Urothelium cell line (cell line): ENCODE measurements at regions not wholly inside any gene's neighbourhood (a gene's known extent, or its start where the extent isn't known, plus 50 kb on each side); places are given as distances from the start of the nearest gene placed in this dataset.
"Not testable (repeated sequence)": the region's sequence is repeated elsewhere in the genome, so short reads cannot be mapped to it uniquely, and the experiment has no call there.

Experiments
- DNase-seq: peaks from one replicate; pipeline ENCODE4 v3.0.0; 2011; ENCODE audit warnings: low spot score, mixed read lengths
- FAIRE-seq: peaks from 2 replicates; lab custom pipeline; 2011; peaks lifted over from hg19 to GRCh38; lab: Jason Lieb, UNC

DNA sequence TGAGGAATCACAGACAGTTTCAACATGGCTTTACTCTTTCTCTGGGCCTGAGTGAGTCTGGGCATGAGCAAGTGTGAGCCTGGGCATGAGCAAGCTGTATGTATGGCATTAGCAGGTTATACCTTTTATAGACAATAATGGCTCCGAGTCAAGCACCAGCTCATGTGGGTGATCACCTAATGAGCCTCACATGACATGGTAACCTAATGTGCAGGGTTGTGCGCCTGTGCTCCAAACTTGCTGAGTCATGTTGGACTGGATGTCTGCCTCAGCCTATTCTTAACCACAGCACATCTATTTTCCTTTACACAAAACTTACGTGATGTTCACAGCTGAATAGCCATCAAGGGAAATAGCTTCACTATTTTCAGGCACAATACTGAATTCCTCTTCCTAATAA is 236.2 kb upstream of the NRIP1 start:
- FAIRE-seq (no peak), DNase-seq (no peak)

DNA sequence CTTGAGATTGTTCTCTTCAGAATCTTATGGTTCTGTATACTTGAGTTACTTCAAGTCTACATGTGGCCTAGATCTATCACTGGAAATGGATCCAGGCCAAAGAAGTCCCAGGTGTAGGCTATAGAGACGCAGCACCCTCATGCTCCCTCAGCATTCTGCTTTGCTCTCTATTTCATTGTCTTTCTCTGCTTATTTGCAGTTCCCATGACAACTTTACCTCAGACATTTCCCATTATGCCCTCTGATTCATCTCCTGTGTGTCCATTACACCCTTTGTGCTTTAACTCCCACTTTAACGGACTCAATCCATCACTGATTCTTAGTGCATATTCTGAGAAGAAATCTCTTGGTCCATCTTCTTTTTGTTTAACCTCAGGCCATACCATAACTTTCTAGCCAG is 236.9 kb upstream of the NRIP1 start:
- no peak for DNase-seq
- no peak for FAIRE-seq

DNA sequence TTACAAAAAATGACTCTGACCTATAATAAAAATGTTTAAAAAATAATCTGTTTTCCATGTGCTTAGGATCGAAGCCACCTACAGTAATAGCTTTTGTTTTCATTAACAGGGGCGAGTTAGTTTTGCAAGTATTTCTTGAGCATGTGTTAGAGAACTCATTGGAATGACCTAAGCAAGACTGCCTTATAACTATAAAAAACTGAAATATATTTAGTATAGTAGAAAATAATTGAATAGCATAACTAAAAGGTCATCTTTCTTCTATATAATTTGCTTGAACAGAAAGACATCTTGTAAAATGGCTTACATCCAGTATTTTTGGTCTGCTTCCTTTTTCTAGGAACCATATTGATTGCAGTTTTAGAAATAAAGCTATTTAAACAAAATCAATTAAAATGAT is 241.5 kb upstream of the NRIP1 start:
- FAIRE-seq (no peak), DNase-seq (no peak)

DNA sequence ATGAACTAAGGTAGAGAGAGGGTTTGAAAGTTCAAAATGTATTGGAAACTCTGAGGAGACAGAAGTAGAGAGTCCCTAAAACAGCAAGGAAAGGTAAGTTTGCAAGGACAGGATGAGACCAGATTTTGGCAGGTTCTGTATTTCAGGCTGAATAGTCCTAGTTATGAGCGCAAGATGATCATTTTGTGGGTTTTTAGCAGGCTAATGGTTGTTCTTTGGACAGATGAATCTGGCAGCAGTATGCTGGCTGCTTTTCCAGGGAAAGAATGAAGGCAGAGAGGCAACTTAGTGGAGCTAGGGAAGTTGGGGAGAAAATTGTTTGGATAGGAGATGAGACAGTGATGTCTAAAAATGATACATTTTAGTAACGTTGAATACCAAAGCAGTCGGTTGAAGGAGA is 243.5 kb upstream of the NRIP1 start:
- FAIRE-seq (no peak), DNase-seq (no peak)

DNA sequence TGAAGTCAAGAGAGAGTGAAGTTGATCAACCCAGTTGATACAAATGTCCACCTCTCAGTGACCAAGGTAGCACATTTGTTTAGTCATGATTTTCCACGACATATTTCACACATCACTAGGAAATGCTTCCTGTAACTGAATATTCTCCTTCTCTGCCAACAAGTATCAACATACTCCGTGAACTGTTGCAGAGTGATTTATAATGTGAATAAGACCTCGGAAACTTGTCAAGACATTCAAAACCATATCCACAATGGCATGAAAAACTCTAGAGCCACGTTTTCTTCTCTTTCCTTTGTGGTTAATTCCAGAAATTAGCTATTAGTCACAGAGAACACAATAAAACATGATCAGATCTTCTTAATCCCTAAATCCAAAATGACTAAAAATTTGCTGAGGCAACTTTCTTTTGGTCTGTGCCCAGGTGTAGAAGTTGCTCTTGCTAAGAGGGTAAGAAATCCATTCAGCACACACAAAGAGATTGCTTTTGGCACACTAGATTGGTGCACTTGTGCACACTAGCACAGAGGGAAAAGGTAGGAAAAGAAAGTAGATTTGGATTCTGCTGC is 244.3 kb upstream of the NRIP1 start:
- DNase-seq: no peak
- FAIRE-seq: no peak

DNA sequence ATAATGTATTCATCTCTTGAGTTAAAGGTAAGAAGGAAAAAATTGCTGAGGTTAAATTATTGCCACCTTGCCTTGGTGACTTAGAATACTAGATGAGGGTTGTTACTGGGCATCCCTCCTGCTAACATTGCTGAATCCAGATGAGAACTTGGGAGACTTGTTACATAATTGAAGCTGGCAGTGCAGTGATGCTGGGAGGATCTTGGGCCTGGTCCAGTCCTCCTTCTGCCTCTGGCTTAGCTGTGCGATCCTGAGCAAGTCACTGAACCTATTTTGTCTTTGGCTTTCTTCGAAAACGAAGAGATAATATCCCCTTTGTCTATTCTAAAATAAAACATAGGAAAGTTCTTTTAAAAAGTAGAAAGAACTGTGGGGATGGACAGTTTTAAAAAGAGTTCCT is 244.9 kb upstream of the NRIP1 start:
- FAIRE-seq: no peak

DNA sequence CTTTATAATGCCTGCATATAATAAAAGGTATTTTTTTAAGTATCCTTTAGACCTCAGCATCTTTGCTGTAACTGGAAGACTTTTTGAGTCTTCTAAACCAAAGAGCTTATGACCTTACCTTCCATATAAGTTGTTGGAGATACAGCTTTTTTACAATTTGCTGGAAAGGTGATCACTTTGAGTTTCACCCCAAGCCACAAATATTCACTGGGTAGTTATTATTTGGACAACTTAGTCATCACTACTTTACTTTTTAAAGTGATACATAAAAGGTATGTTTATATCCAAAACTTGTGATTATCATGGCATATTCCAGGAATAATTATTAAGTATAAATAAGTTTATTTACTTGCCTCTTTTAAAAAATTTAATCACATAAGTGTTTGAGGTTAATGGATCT is 246.7 kb upstream of the NRIP1 start:
- DNase-seq (no peak), FAIRE-seq (no peak)

More for the DNA sequence above, 244.9 kb upstream of the NRIP1 start:
- no peak for DNase-seq

DNA sequence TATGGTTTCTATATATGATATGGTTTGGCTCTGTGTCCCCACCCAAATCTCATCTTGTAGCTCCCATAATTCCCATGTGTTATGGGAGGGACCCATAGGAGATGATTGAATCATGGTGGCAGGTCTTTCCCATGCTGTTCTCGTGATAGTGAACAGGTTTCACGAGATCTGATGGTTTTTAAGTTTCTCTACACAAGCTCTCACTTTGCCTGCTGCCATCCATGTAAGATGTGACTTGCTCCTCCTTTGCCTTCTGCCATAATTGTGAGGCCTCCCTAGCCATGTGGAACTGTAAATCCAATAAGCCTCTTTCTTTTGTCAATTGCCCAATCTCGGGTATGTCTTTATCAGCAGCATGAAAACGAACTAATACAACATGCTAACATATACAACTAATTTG is 252.2 kb upstream of the NRIP1 start:
- not testable (repeated sequence) for FAIRE-seq, DNase-seq

DNA sequence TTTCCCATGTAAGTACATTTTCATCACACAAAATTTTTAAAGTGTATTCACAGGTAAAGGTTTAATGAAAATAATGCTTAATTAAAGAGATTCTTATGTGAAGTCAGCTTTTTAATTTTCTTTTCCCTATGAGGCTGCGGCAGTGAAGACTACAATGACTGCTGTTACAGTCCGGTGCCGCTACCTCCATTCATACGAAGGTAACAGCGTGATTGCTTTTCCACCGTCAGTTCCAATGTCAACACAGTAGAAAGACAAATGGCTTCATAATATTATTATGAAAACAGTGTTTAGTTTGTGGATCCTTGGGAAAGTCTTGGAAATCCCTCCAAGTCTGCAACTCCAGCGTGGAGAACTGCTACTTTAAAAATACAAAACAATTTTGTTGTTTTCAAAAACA is 254.9 kb upstream of the NRIP1 start:
- FAIRE-seq (no peak), DNase-seq (no peak)

DNA sequence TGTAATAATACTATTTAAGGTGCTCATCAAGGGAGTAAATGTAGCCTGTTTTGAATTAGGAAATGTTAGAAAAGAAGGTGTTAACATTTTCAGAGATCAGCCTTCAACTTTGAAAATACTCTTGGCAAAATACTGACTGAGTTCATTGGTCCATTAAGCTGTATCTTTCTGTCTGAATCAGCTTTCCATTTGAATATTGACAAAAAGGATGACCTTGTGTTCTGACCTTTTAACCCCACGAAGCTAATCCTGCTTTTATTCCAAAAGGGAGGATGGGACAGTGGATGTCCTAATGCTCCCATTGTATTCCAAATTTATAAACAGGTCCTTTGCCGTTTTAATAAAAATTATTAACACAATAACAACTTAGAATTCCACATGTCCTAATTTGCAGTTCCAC is 259.7 kb upstream of the NRIP1 start:
- DNase-seq: no peak
- no peak for FAIRE-seq

DNA sequence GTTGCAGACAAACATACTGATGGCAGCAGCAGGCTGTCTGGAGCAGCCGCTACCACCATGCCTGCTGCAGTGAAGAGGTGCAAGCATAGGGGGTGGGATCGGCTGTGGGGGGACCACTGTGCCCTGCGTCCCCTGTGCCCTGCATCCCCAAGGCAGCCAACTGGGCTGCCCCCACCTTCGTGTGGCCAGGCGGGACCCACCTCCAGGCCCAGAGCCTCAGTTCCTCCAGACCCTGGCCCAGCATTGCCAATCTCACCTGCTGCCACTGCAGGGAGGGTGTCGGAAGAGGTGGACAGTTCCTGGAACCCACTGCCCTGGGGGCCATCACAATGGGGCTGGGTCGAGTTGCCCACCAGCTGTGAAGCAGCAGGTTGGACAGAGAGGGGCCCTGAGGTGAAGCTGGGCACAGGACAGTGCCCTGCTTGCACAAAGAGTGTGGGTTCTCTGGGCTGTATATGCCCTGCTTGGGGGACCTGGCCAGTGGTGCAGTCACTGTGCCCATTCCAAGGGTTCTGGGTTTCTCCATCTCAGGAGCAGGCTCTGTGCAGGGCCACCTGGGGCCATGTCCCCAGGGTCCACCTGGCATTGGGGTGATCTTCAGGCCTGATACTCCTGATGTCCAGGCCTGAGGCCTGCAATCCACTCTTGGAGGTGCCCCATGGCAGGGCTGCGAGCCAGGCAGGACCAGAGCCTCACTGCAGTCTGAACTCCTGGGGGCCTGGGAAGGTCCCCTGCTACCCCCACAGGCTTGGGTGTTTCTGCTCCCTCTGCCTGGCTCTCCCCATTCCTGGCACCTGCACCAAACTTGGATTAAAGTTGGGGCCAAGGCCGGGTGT is 261.4 kb upstream of the NRIP1 start:
- FAIRE-seq (no peak), DNase-seq (no peak)

DNA sequence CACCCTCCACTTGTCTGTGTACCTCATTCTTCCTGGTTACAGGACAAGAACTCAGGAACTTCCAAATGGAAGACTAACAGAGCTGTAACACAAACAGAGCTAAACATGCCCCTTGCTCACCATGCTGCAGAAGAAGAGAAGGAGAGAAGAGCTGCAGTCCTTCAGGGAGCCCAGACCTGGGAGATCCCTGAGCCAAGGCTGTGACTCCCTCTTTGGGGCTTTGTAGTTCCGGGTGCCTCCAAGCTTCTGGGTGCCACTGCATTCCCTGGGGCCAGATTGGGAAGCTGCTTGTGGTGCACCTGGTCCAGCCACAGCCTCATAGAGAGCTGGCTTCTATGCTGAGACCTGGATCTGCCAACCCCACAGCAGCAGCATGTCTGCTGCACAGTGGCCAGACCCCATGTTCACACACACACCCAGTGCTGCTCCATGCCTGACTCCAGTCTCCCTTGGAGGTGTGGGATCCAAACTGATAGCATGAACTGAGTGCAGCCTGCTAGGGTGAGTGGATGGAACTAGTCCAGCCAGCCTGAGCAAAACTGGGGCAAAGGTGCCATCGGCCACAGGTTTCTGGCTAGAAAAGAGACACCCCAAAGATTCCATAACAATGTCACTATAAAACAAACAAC is 263.0 kb upstream of the NRIP1 start:
- FAIRE-seq: no peak
- DNase-seq: no peak

DNA sequence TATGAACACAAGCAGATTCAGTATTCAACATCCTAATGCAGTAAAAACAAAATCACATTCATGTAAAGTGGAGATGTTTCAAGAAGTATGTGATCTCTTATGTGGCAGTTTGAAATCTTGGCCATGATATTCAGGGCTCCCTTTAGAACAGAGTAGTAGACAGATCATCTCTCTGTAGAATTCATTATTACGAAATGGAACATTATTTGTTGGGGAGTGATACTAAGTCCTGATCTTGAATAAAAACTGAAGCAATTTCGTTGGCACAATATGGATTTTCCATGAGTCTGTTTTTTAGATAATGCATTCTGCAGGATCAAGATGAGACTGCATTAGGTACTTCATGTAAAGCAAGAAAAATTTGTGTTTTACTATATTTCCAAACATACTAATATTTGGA is 264.4 kb upstream of the NRIP1 start:
- FAIRE-seq (no peak), DNase-seq (no peak)

DNA sequence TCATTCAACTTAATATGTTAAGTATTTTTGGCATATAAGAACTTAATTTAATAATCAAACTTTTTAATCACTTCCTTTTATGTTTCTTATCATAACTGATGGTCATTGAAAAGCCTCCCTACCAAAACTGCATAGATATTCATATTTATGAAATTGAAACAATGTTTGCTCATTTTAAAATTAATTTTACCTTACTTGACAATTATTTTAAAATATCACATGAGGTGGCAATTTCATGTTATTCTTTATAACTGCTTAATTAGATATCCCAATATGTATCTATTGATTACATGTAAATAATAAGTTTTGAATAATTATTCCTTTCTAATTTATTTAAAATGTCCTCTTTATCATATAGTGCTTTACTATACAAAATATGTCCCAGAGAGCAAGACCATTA is 266.1 kb upstream of the NRIP1 start:
- DNase-seq: no peak
- FAIRE-seq: no peak

DNA sequence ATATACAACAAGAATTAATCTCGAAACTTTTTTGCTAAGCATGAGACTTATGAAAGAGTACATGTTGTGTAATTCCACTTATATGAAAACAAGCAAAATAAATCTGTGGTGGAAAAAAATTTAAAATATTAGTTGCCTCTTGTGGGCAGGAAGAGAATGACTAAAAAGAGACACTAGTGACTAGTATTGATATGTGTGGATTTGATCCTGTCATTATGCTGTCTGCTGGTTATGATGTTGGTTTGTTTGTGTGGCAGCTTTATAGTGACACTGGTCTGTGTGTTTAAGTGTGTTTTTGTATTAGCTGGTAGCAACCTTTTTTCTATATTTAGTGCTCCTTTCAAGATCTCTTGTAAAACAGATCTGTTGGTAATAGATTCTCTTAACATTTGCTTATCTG is 267.8 kb upstream of the NRIP1 start:
- no peak for DNase-seq
- FAIRE-seq: no peak

DNA sequence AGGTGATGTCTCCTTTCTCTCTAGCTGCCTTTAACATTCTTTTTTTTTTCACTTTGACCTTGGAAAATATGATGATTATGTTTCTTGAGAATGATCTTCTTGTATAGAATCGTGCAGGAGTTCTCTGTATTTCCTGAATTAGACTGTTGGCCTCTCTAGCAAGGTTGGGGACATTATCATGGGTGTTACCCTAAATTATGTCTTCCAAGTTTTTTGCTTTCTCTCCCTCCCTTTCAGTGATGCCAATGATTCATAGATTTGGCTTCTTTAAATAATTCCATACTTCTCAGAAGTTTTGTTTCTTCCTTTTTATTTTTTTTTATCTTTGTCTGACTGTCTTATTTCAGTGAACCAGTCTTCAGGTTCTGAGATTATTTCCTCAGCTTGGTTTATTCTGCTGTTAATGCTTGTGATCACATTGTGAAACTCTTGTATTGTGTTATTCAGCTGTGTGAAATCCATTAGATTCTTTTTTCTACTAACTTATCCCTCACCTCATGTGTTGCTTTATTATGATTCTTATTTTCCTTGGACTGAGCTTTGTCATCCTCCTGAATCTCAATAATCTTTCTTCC is 268.4 kb upstream of the NRIP1 start:
- FAIRE-seq: no peak
- no peak for DNase-seq

DNA sequence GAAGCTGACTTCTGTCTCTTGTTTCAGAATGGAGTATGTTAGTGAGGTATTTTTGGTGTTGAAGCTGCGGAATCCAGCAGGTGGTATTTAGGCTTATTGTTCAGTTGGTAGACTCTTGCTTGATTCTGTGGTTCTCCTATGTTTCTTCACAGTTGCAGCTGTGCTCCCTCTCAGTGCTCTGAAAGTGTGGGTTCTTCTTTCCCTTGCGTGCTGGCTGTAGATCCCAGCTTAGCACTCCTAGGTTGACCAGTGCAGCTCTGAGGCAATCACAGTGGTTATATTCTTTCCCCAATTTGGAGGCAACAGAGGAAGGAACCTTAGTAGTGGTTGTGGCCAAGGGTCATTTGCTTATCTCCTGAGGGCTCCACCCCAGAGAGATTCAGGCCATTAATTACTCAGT is 269.2 kb upstream of the NRIP1 start:
- no peak for DNase-seq
- no peak for FAIRE-seq

DNA sequence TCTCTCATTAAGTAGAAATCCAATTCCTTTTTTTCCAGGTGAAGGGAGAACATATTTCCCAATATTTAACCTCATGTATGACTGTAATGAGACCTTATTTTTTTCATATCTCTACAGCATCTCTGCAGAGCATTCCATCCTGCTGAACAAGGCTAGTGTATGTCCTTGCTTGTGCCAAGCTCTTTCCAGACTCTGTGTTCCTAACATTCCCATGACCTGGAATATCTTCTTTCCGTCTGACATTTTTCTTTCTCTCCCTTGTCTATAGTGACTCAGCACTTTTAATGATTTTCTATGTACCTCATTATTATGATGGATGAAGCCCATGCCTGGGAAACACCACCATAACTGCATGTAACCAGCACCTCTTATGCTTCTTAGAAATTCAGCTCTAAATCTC is 278.3 kb upstream of the NRIP1 start:
- DNase-seq (no peak), FAIRE-seq (no peak)

DNA sequence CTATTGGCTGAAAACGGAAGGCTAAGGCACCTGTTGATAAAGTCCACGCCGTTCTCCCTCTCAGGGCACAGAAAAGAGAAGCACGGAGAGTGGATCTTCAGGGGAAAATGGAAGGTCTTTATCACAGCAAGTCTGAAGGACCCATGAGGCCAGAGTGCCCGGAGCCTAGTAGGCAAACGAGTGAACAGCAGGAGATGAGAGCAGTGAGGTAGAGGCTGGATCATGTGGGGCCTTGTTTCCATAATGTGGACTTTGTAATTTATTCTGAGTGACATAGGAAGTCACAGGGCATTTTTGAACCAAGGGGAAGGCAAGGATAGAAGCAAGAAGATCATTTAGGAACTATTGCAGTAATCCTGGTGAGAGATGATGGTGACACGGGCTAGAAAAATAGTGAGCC is 287.2 kb upstream of the NRIP1 start:
- DNase-seq (no peak), FAIRE-seq (no peak)

DNA sequence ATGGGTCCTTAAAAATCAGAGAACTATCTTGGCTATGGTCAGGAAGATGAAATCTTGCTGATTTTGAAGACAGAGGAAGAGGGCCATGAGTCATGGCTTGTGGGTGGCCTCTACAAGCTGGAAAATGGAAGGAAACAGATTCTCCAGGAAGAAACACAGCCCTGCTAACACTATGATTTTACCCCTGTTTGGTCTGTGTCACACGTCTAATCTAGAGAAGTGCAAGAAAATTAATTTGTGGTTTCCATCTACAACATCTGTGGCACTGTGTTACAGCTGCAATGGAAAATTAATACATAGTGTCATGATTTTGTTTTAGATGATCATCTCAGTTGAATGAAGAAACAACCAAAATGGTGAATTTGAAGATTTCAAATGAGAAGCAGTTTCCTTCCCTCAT is 288.7 kb upstream of the NRIP1 start:
- FAIRE-seq: no peak
- DNase-seq: no peak

DNA sequence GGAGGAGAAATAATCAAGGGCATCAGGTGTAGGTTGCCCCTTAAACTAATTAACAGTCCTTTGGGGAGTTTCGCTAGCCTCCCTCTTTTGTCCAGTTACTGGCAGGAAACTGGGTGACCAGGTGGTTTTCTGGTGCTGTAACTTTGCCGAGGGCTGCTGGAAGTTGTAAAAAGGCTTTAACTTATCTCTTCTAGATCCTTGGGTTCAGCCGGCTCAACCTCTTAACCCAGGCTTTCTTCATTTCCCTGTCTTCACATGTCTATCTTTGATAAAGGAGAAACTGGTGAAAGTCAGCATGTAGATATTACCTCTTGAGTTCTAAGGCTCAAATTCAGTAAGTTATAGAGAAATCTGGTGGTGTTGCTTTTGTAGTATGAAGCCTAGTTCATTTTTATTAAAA is 289.7 kb upstream of the NRIP1 start:
- FAIRE-seq (no peak), DNase-seq (no peak)

DNA sequence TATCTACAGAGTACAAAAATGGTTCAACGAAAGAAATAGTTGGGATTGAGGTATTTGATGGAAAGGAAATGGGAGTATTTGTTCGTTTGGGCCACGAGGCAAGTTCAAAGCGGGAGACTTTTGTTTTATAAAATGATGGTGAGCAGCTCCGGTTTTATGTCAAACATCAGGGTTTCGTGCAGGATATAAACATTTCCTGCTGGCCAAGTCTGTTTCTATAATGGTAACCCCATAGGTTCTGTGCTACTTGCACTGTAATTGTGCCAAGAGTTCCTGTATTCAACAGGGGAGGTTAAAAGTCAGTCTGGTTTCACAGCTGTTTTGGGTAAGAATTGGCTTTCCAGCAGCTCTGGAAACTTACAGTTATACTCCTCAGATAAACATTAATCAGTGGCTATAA is 290.3 kb upstream of the NRIP1 start:
- DNase-seq: no peak
- FAIRE-seq: no peak
